Uterus (tissue), 3 donors: ENCODE measurements at regions not wholly inside any gene's neighbourhood (a gene's known extent, or its start where the extent isn't known, plus 50 kb on each side); places are given as distances from the start of the nearest gene placed in this dataset.

ENCODE experiments used
- DNase-seq, 2 donors: peaks; one replicate each; pipeline ENCODE4 v3.0.0-alpha.2; 2019 to 2020
- H3K27ac ChIP-seq, 2 donors: fragments of 200-600 bp; sonication (generic); 1 replicate in 1 of 2; 2 replicates in 1 of 2; pipeline ENCODE4 v1.5.1; 2016 to 2018
- H3K27me3 ChIP-seq, 2 donors: fragments of 200-600 bp; sonication (generic); one replicate each; pipeline ENCODE4 v1.5.1; 2018 to 2019; ENCODE audit warnings: control low read depth in 1 of 2
- H3K36me3 ChIP-seq, 2 donors: fragments of 200-600 bp; sonication (generic); one replicate each; pipeline ENCODE4 v1.5.1; 2019; ENCODE audit warnings: control low read depth in 1 of 2
- H3K4me1 ChIP-seq, 2 donors: fragments of 200-600 bp; sonication (generic); one replicate each; pipeline ENCODE4 v1.5.1; 2018 to 2019; ENCODE audit warnings: control low read depth in 1 of 2
- H3K4me3 ChIP-seq, 2 donors: fragments of 200-600 bp; sonication (generic); 1 replicate in 1 of 2; 2 replicates in 1 of 2; pipeline ENCODE4 v1.5.1; 2018 to 2019; ENCODE audit warnings: mild to moderate bottlenecking in 1 of 2
- H3K9me3 ChIP-seq, 2 donors: fragments of 200-600 bp; sonication (generic); one replicate each; pipeline ENCODE4 v1.5.1; 2019; ENCODE audit warnings: control low read depth in 1 of 2
- CTCF ChIP-seq, 4 experiments: fragments of 200-600 bp in 2 of 4; fragments of 450-650 bp in 2 of 4; sonication (generic) in 2 of 4; IDR thresholded peaks; one replicate each; pipeline ENCODE4 v1.5.1; 2016 to 2019; ENCODE audit warnings: antibody characterized with exemption in 4 of 4, mild to moderate bottlenecking in 2 of 4, moderate library complexity in 1 of 4
- POLR2A ChIP-seq, 2 donors: fragments of 450-650 bp; IDR thresholded peaks; one replicate each; pipeline ENCODE4 v1.6.1; 2016; ENCODE audit warnings: antibody characterized with exemption in 2 of 2, mild to moderate bottlenecking in 1 of 2, moderate library complexity in 1 of 2
- intact Hi-C: fragments of 100-400 bp; cut with DNase I; formaldehyde crosslinking; loops from one replicate; pipeline ENCODE4 v1.15.1; 2023; ENCODE audit warnings: low total_unique reads
- donor health status: DM: yes; HTN: yes; CAD: no.

GRCh38 chr11:95717314-95717713 is 72.3 kb downstream of the FAM76B start:
- Histone ChIP-seq H3K36me3 (no peaks in the 10 kb centered on the region), H3K4me3 (no peak overlapping the region), H3K4me1 (no peaks in the 10 kb centered on the region), H3K27me3 (no peaks in the 10 kb centered on the region), H3K27ac (no peak overlapping the region), H3K9me3 (no peaks in the 10 kb centered on the region)
- DNase-seq, result no peak
- intact Hi-C loops, result no loop called here
- no peak for TF ChIP-seq POLR2A (IDR thresholded peaks at IDR 0.05)
- TF ChIP-seq CTCF (IDR thresholded peaks at IDR 0.05), result no peak

- no peaks in the 10 kb centered on the region for H3K4me1 ChIP-seq
- peak overlapping the region in 1 of 2 donors; percentile 25 for H3K27ac ChIP-seq
- DNase-seq, result no peak
- intact Hi-C loops, result no loop called here
- no peak overlapping the region for H3K4me3 ChIP-seq
- no peaks in the 10 kb centered on the region for H3K9me3 ChIP-seq
- no peaks in the 10 kb centered on the region for H3K36me3 ChIP-seq
- H3K27me3 ChIP-seq, result no peaks in the 10 kb centered on the region
- TF ChIP-seq POLR2A (IDR thresholded peaks at IDR 0.05) (no peak), CTCF (IDR thresholded peaks at IDR 0.05) (no peak)
Observed at GRCh38 chr11:95716266-95716665, 73.3 kb downstream of the FAM76B start.

GRCh38 chr11:95715777-95716241 is 73.8 kb downstream of the FAM76B start:
- H3K36me3 ChIP-seq, result no peaks in the 10 kb centered on the region
- H3K4me3 ChIP-seq, result no peak overlapping the region
- no peak for TF ChIP-seq CTCF (IDR thresholded peaks at IDR 0.05)
- TF ChIP-seq POLR2A (IDR thresholded peaks at IDR 0.05), result no peak
- no peak for DNase-seq
- H3K4me1 ChIP-seq, result no peaks in the 10 kb centered on the region
- no peaks in the 10 kb centered on the region for H3K27me3 ChIP-seq
- intact Hi-C loops, result no loop called here
- peak overlapping the region in 1 of 2 donors; percentile 25 for H3K27ac ChIP-seq
- no peaks in the 10 kb centered on the region for H3K9me3 ChIP-seq

- no peaks in the 10 kb centered on the region for H3K9me3 ChIP-seq
- no peaks in the 10 kb centered on the region for H3K27me3 ChIP-seq
- no peak overlapping the region for H3K27ac ChIP-seq
- H3K36me3 ChIP-seq, result no peaks in the 10 kb centered on the region
- no peak for TF ChIP-seq CTCF (IDR thresholded peaks at IDR 0.05)
- TF ChIP-seq POLR2A (IDR thresholded peaks at IDR 0.05), result no peak
- H3K4me3 ChIP-seq, result no peak overlapping the region
- no peak for DNase-seq
- intact Hi-C loops, result no loop called here
- H3K4me1 ChIP-seq, result no peaks in the 10 kb centered on the region
Observed at GRCh38 chr11:95714843-95715776, 74.5 kb downstream of the FAM76B start.

- H3K27me3 ChIP-seq, result no peaks in the 10 kb centered on the region
- H3K27ac ChIP-seq, result no peak overlapping the region
- DNase-seq, result no peak
- H3K9me3 ChIP-seq, result no peaks in the 10 kb centered on the region
- H3K4me3 ChIP-seq, result no peak overlapping the region
- H3K4me1 ChIP-seq, result no peaks in the 10 kb centered on the region
- H3K36me3 ChIP-seq, result no peaks in the 10 kb centered on the region
- intact Hi-C loops, result no loop called here
- no peak for TF ChIP-seq CTCF (IDR thresholded peaks at IDR 0.05)
- TF ChIP-seq POLR2A (IDR thresholded peaks at IDR 0.05), result no peak
Observed at GRCh38 chr11:95713428-95713827, 76.2 kb downstream of the FAM76B start.
